Naive thymus-derived CD4-positive, alpha-beta T cell (primary cell): ENCODE measurements at regions not wholly inside any gene's neighbourhood (a gene's known extent, or its start where the extent isn't known, plus 50 kb on each side); places are given as distances from the start of the nearest gene placed in this dataset.

Source experiments
- ATAC-seq: fragments of 150-1000 bp; cut with Tn5 transposase; 2 replicates; pipeline ENCODE4 v1.10.0; 2021; ENCODE audit warnings: mild to moderate bottlenecking, moderate library complexity
- CTCF ChIA-PET: fragments of 350-600 bp; sonication (Branson Sonifier 250); formaldehyde crosslinking; loops from one replicate; lab custom pipeline; 2021; ENCODE audit warnings: antibody characterized with exemption; lab: Charles Lee
- POLR2A ChIA-PET: fragments of 350-600 bp; sonication (Branson Sonifier 250); formaldehyde crosslinking; loops from one replicate; lab custom pipeline; 2021; ENCODE audit warnings: antibody characterized with exemption, inconsistent platforms; lab: Charles Lee
- DNase-seq, 9 donors: peaks; one replicate each; pipeline versions ENCODE4 v3.0.0 to v3.0.0-alpha.2; 2020 to 2022; ENCODE audit warnings: mixed read lengths in 1 of 9
- H3K27ac ChIP-seq: one replicate; pipeline ENCODE4 v1.7.0; 2013; ENCODE audit warnings: mild to moderate bottlenecking, low read depth, low read length, moderate library complexity
- H3K27me3 ChIP-seq, 2 donors: one replicate each; pipeline ENCODE4 v1.7.0; 2013; ENCODE audit warnings: low read length in 2 of 2, mild to moderate bottlenecking in 2 of 2, moderate library complexity in 2 of 2; ENCODE audit not compliant: control insufficient read depth in 2 of 2, insufficient read depth in 2 of 2
- H3K36me3 ChIP-seq, 3 experiments: 1 replicate in 2 of 3; 2 replicates in 1 of 3; pipeline ENCODE4 v1.7.0; 2013; ENCODE audit warnings: low read length in 3 of 3, mild to moderate bottlenecking in 3 of 3, moderate library complexity in 1 of 3; ENCODE audit not compliant: insufficient read depth in 3 of 3, control insufficient read depth in 2 of 3
- H3K4me1 ChIP-seq, 2 donors: one replicate each; pipeline ENCODE4 v1.7.0; 2013; ENCODE audit warnings: low read length in 2 of 2, mild to moderate bottlenecking in 2 of 2, moderate library complexity in 1 of 2; ENCODE audit not compliant: control insufficient read depth in 2 of 2, insufficient read depth in 2 of 2
- H3K4me3 ChIP-seq: 2 replicates; pipeline ENCODE4 v1.7.0; 2013; ENCODE audit warnings: mild to moderate bottlenecking, low read length
- H3K9me3 ChIP-seq, 3 experiments: 1 replicate in 2 of 3; 2 replicates in 1 of 3; pipeline ENCODE4 v1.7.0; 2013; ENCODE audit warnings: low read length in 3 of 3; ENCODE audit not compliant: control insufficient read depth in 2 of 3
- H3K27ac Mint-ChIP-seq, 9 donors: one replicate each; pipeline ENCODE4 v1.8.0; 2020 to 2022; ENCODE audit warnings: mixed read lengths in 9 of 9, mild to moderate bottlenecking in 8 of 9, moderate library complexity in 5 of 9, inconsistent platforms in 2 of 9
- H3K27me3 Mint-ChIP-seq, 5 donors: one replicate each; pipeline ENCODE4 v1.8.0; 2021 to 2022; ENCODE audit warnings: mixed read lengths in 5 of 5, mild to moderate bottlenecking in 1 of 5
- H3K36me3 Mint-ChIP-seq, 5 donors: one replicate each; pipeline ENCODE4 v1.8.0; 2020 to 2022; ENCODE audit warnings: mixed read lengths in 5 of 5, mild to moderate bottlenecking in 3 of 5, inconsistent platforms in 1 of 5
- H3K4me1 Mint-ChIP-seq, 7 donors: one replicate each; pipeline ENCODE4 v1.8.0; 2020 to 2022; ENCODE audit warnings: mixed read lengths in 7 of 7, mild to moderate bottlenecking in 3 of 7, inconsistent platforms in 1 of 7
- H3K4me3 Mint-ChIP-seq, 10 donors: one replicate each; pipeline ENCODE4 v1.8.0; 2020 to 2022; ENCODE audit warnings: mild to moderate bottlenecking in 10 of 10, mixed read lengths in 10 of 10, moderate library complexity in 6 of 10, inconsistent platforms in 2 of 10
- H3K9me3 Mint-ChIP-seq, 11 donors: one replicate each; pipeline ENCODE4 v1.8.0; 2020 to 2022; ENCODE audit warnings: mixed read lengths in 11 of 11, mild to moderate bottlenecking in 4 of 11, inconsistent platforms in 1 of 11, moderate library complexity in 1 of 11
- intact Hi-C, 2 donors: fragments of 100-400 bp; cut with micrococcal nuclease; formaldehyde crosslinking; loops; one replicate each; pipeline ENCODE4 v1.15.1; 2023

DNA sequence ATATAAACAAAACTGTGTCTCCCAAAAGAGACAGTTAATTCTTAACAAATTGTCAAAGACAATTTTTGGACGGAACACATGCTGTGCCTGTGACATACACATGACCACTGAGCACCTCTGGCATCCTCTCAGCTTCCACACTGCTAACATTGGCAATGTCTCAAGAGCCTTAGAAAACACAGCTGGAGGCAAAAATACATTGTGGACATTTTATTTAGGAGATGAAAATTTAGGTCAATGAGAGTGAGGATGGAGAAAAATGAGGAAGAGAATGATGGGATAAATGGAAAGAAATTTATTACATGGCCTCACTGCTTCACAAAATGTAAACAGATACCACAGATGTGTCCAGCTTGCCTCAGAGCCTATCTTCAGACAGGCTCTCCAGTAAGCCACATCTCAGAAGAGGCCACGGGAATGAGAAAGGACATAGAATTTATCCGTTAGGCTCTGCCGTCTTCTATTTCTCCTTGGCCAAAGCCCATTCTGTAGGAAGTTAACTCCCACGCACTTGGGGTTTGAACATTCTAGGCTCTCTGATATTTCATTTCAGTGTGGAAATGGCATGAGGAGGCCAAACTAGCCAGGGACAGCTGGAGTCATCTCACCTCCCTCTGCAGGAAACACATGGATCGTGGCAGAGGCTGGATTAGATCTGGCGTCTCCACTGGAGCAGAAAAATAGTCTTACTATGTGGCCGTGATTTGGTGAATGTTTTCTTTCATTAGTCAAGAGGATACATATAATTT, 519.4 kb upstream of the DSEL start:
- Mint-ChIP-seq H3K4me3 (no peak overlapping the region), H3K4me1 (no peaks in the 10 kb centered on the region), H3K27ac (no peak overlapping the region), H3K27me3 (no peaks in the 10 kb centered on the region), H3K36me3 (no peaks in the 10 kb centered on the region), H3K9me3 (no peaks in the 10 kb centered on the region)
- intact Hi-C loops, result no loop called here
- Histone ChIP-seq H3K27me3 (no peaks in the 10 kb centered on the region), H3K27ac (no peak overlapping the region), H3K9me3 (no peaks in the 10 kb centered on the region), H3K4me3 (no peak overlapping the region), H3K36me3 (no peaks in the 10 kb centered on the region), H3K4me1 (no peaks in the 10 kb centered on the region)
- POLR2A ChIA-PET, result no interaction called here
- DNase-seq (no peak), ATAC-seq (no peak)
- CTCF ChIA-PET, result no interaction called here

DNA sequence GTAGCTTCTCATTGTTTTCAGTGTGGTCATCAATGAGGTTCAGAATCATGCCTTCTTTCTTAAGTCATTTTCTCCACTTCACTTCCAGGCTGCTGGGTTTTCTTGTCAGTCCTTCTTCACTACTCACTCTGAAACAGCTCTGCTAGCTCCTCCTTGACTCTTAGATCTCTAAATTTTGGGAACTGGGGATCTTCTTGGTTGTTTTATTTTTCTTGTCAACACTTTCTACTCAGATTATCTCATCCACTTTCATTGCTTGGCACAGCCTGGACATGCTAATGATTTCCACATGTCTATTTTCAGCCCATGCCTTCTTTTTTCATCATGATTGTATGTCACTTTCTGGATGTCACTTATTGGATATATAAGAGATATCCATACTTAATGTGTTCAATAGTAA, 517.8 kb upstream of the DSEL start:
- no peak overlapping the region for H3K27ac Mint-ChIP-seq
- Histone ChIP-seq H3K27ac (no peak overlapping the region), H3K9me3 (no peaks in the 10 kb centered on the region), H3K4me1 (no peaks in the 10 kb centered on the region), H3K4me3 (no peak overlapping the region), H3K27me3 (no peaks in the 10 kb centered on the region), H3K36me3 (no peaks in the 10 kb centered on the region)
- no peaks in the 10 kb centered on the region for H3K4me1 Mint-ChIP-seq
- CTCF ChIA-PET, result no interaction called here
- intact Hi-C loops, result no loop called here
- DNase-seq (no peak), ATAC-seq (no peak)
- POLR2A ChIA-PET, result no interaction called here
- H3K9me3 Mint-ChIP-seq, result no peaks in the 10 kb centered on the region
- H3K36me3 Mint-ChIP-seq, result no peaks in the 10 kb centered on the region
- no peak overlapping the region for H3K4me3 Mint-ChIP-seq
- no peaks in the 10 kb centered on the region for H3K27me3 Mint-ChIP-seq

DNA sequence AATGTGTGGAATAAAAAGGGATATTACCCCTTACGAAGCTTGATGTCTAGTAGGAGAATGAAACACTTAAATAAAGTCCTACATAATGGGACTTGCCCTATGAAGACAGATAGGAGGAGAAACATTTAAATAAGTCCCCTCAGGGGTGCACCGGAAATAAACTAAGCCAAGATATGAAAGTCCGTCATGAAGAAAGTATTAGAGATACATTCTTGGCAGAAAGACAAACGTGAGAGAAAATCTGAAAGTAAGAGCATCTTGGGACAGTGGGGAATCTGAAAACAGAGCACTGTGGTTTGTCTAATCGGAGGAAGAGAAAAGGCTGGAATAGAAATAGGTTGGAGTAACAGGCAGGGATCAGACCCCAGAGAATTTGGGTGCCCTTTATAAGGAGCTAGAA, 516.9 kb upstream of the DSEL start:
- no peaks in the 10 kb centered on the region for H3K9me3 Mint-ChIP-seq
- no peaks in the 10 kb centered on the region for H3K27me3 Mint-ChIP-seq
- ChIA-PET CTCF (no interaction called here), POLR2A (no interaction called here)
- no peak overlapping the region for H3K4me3 ChIP-seq
- H3K27me3 ChIP-seq, result no peaks in the 10 kb centered on the region
- H3K27ac ChIP-seq, result no peak overlapping the region
- no peak overlapping the region for H3K4me3 Mint-ChIP-seq
- H3K36me3 Mint-ChIP-seq, result no peaks in the 10 kb centered on the region
- DNase-seq (no peak), ATAC-seq (no peak)
- H3K36me3 ChIP-seq, result no peaks in the 10 kb centered on the region
- intact Hi-C loops, result no loop called here
- no peaks in the 10 kb centered on the region for H3K4me1 ChIP-seq
- no peaks in the 10 kb centered on the region for H3K9me3 ChIP-seq
- H3K27ac Mint-ChIP-seq, result no peak overlapping the region
- H3K4me1 Mint-ChIP-seq, result no peaks in the 10 kb centered on the region

DNA sequence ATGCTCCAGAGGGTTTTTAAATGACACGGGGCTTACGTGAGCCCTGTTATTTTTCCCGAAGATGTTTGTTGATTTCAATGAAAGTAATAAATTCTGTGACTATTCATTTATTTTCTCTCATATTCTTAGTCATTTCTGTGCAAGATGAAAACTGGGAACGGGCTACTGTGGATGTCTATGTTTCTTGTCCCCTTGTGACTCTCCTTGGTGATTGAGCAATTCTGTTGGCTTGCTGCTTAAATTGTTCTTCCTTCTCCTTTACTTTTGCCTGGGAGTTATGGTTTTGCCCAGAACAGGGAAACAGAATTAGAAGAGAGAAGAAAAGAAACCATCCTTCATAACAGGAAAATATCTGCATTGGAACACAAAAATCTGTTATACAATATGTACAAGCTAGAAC, 508.2 kb upstream of the DSEL start:
- ChIA-PET POLR2A (no interaction called here), CTCF (no interaction called here)
- Mint-ChIP-seq H3K27me3 (no peaks in the 10 kb centered on the region), H3K9me3 (no peaks in the 10 kb centered on the region), H3K4me3 (no peak overlapping the region), H3K4me1 (no peaks in the 10 kb centered on the region), H3K27ac (no peak overlapping the region), H3K36me3 (no peaks in the 10 kb centered on the region)
- H3K4me1 ChIP-seq, result no peaks in the 10 kb centered on the region
- no peak for DNase-seq
- no peaks in the 10 kb centered on the region for H3K9me3 ChIP-seq
- H3K36me3 ChIP-seq, result no peaks in the 10 kb centered on the region
- no peaks in the 10 kb centered on the region for H3K27me3 ChIP-seq
- intact Hi-C loops, result no loop called here
- ATAC-seq, result no peak
- no peak overlapping the region for H3K4me3 ChIP-seq
- no peak overlapping the region for H3K27ac ChIP-seq

DNA sequence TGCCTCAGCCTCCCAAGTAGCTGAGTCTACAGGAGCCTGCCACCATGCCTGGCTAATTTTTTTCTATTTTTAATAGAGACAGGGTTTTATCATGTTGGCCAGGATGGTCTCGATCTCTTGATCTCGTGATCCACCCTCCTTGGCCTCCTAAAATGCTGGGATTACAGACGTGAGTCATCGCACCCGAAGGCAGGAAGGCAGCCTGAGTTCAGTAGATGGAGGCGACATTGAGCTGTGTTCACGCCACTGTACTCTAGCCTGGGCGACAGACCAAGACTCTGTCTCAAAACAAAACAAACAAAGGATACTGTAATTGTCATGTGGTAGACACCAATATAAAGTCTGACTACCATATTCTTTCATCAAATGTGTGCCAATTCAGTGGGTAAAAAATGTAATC, 500.9 kb upstream of the DSEL start:
- no peak overlapping the region for H3K27ac Mint-ChIP-seq
- intact Hi-C loops, result no loop called here
- no peaks in the 10 kb centered on the region for H3K36me3 Mint-ChIP-seq
- no peak overlapping the region for H3K27ac ChIP-seq
- DNase-seq, result no peak
- no peaks in the 10 kb centered on the region for H3K4me1 ChIP-seq
- H3K4me1 Mint-ChIP-seq, result no peaks in the 10 kb centered on the region
- no peaks in the 10 kb centered on the region for H3K9me3 ChIP-seq
- H3K9me3 Mint-ChIP-seq, result no peaks in the 10 kb centered on the region
- H3K36me3 ChIP-seq, result no peaks in the 10 kb centered on the region
- ATAC-seq, result no peak
- H3K27me3 ChIP-seq, result no peaks in the 10 kb centered on the region
- ChIA-PET POLR2A (no interaction called here), CTCF (no interaction called here)
- H3K4me3 ChIP-seq, result no peak overlapping the region
- no peak overlapping the region for H3K4me3 Mint-ChIP-seq
- no peaks in the 10 kb centered on the region for H3K27me3 Mint-ChIP-seq

- no peak overlapping the region for H3K27ac Mint-ChIP-seq
- H3K9me3 Mint-ChIP-seq, result peaks cover 0 to 4% (median 0%) of the 10 kb centered on the region in 11 donors
- no peak overlapping the region for H3K4me3 Mint-ChIP-seq
- no peaks in the 10 kb centered on the region for H3K36me3 ChIP-seq
- no peak for DNase-seq
- no peaks in the 10 kb centered on the region for H3K4me1 ChIP-seq
- ChIA-PET CTCF (no interaction called here), POLR2A (no interaction called here)
- H3K36me3 Mint-ChIP-seq, result no peaks in the 10 kb centered on the region
- H3K27me3 Mint-ChIP-seq, result peaks cover 0 to 12% (median 0%) of the 10 kb centered on the region in 5 donors
- H3K9me3 ChIP-seq, result no peaks in the 10 kb centered on the region
- no peak overlapping the region for H3K4me3 ChIP-seq
- ATAC-seq, result no peak
- no peaks in the 10 kb centered on the region for H3K4me1 Mint-ChIP-seq
- H3K27me3 ChIP-seq, result no peaks in the 10 kb centered on the region
- no peak overlapping the region for H3K27ac ChIP-seq
- intact Hi-C loops, result no loop called here
Observed at GRCh38 chr18:67997496-67997895, 481.0 kb upstream of the DSEL start.

DNA sequence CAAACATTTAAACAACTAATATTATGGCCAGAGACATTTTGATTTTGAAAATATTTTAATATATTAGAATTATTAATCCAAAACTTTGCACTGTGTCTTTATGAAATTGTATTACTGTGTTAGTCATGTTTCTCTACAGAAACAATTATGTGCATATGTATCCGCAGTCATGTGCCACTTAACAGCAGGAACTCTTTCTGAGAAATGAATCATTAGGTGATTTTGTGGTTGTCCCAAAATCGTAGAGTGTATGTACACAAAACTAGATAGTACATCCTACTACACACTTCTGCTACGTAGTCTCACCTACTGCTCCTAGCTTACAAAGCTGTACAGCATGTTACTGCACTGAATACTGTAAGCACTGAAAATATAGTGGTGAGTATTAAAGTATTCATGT, 479.2 kb upstream of the DSEL start:
- no peaks in the 10 kb centered on the region for H3K27me3 ChIP-seq
- intact Hi-C loops, result no loop called here
- H3K4me3 ChIP-seq, result no peak overlapping the region
- Mint-ChIP-seq H3K27me3 (peaks cover 0 to 12% (median 0%) of the 10 kb centered on the region in 5 donors), H3K9me3 (peaks cover 0 to 4% (median 0%) of the 10 kb centered on the region in 11 donors), H3K4me3 (no peak overlapping the region), H3K4me1 (no peaks in the 10 kb centered on the region), H3K27ac (no peak overlapping the region), H3K36me3 (no peaks in the 10 kb centered on the region)
- no peaks in the 10 kb centered on the region for H3K36me3 ChIP-seq
- no peaks in the 10 kb centered on the region for H3K9me3 ChIP-seq
- H3K27ac ChIP-seq, result no peak overlapping the region
- POLR2A ChIA-PET, result no interaction called here
- CTCF ChIA-PET, result no interaction called here
- no peaks in the 10 kb centered on the region for H3K4me1 ChIP-seq
- no peak for ATAC-seq
- DNase-seq, result no peak
